ENCODE measurements at regions not wholly inside any gene's neighbourhood (a gene's known extent, or its start where the extent isn't known, plus 50 kb on each side); places are given as distances from the start of the nearest gene placed in this dataset.
"Not testable (repeated sequence)": the region's sequence is repeated elsewhere in the genome, so short reads cannot be mapped to it uniquely, and the experiment has no call there.

DNA sequence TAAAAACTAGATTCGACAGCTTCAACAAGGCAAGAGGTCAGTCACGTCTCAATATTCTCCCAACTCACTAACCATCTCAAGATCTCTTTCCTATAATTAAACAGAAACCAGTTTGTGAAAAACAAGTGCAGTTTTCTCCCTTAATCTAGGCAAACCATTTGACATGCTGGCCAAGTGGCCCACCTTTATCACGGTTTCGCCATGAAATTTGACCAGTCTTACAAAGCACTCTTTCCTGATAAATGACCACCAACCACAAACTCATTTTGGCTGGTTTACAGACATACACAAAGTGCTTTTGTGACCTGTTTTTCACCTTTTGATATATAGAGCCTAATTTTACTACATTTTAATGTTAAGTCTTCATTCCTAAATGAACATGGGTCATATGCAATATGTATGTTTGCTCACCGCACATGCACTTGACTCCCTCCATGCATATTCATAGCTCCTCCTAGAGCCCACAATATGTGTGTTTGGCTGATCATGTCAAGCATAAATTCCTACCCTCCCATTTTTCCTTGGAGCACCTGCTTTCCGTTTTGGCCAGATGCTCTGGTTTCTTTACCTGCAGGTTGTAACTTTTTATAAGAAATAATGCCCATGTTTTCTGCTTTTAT is 385.1 kb downstream of the RAD51AP2 start:
- DNase-seq (ENCODE audit: low spot score), result no peak

DNA sequence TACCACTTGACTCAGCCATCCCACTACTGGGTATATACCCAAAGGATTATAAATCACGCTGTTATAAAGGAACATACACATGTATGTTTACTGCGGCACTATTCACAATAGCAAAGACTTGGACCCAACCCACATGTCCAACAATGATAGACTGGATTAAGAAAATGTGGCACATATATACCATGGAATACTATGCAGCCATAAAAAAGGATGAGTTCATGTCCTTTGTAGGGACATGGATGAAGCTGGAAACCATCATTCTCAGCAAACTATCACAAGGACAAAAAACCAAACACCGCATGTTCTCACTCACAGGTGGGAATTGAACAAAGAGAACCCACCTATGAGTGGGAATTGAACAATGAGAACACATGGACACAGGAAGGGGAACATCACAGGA is 387.6 kb downstream of the RAD51AP2 start:
- DNase-seq (ENCODE audit: low spot score), result not testable (repeated sequence)

GRCh38 chr2:17125989-17126620 is 392.1 kb downstream of the RAD51AP2 start:
- DNase-seq (ENCODE audit: low spot score), result no peak

DNA sequence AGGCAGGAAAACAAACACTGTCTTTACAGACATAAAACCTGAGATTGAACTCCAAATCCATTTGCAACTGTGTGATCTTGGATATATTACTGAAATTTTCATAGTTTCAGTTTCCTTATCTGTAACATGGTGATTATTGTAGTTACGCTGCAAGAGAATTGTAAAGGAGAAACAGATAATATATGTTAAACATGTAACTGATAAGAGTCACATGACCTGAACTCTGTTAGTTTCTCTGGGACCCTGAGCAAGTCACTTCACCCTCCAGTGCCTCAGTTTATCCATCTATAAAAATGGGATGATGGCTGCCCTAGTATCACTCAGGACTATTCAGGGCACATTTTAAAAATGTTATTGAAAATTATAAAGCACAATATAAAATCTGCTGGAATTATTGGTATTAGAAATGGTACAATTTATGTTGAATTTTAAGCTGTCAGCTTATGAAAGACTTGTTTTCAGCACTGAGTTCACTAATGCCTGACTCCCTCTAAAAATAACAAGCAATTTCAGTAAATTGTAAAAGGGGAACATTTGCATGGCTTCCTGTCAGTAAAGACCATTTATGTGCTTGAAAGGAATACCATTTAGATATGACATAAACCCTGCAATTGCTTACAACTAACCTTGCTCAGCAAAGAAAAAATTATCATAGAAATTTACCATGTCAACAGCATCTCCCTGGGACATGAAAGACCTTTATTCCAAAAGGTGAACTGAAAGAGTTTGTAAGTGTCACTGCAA is 393.5 kb downstream of the RAD51AP2 start:
- DNase-seq (ENCODE audit: low spot score), result no peak

GRCh38 chr2:17122887-17123501 is 395.2 kb downstream of the RAD51AP2 start:
- no peak for DNase-seq (ENCODE audit: low spot score)

GRCh38 chr2:17115466-17115865 is 402.8 kb downstream of the RAD51AP2 start:
- no peak for DNase-seq (ENCODE audit: low spot score)

DNA sequence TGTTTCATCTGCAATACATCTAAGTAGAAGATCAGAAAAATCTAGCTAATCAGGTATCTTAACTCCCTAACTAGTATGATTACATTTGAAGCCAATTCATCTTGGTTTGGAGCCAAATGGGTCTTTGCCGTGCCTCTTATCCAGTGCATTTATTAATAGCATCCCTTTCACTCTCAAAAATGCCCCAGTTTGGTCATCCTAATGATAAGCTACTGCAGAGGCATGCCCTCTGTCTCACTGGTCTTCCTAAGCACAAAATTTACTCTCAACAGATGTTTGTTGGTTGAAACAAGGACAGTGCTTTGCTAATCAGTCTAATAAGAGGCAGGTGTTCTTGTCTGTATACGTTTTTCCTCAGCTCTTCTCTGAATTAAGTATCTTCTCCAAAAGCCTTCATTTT is 403.2 kb downstream of the RAD51AP2 start:
- no peak for DNase-seq (ENCODE audit: low spot score)

DNA sequence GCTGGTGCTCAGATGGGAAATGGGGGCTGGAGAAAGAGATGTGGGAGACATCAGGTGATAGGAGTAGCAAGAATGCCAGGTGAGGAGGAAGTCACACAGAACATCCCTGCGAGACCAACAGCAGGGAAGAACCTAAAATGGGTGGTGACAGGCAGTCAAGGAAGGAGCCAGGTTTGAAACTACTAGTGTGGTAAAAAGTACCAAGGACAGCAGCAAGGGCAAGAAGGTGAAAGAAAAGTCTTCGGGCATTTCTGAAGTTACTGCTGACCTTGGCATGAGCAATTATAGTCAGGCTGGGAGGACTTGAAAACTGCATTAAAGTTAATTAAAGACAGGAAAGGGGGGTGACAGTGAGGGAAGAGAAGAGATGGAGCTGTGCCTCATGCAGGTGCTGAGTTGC is 410.4 kb downstream of the RAD51AP2 start:
- DNase-seq (ENCODE audit: low spot score), result no peak

DNA sequence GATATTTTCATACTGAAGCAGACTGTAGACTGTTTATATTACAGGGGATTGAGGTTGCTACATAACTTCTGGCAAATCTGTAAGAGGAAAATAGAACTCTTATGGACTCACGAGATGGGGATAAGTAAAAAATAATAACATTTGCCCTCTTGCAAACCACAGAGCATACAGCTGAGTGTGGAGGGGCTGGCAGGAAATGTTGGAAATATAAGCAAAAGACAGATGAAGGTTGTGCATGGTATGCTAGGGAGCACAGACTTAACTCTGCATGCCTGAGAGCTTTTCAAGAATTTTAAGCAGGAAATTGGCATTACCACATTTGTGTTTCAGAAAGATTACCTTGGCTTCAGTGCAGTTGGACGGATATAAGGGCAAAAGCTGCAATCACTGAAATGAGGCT is 411.1 kb downstream of the RAD51AP2 start:
- DNase-seq (ENCODE audit: low spot score), result no peak

DNA sequence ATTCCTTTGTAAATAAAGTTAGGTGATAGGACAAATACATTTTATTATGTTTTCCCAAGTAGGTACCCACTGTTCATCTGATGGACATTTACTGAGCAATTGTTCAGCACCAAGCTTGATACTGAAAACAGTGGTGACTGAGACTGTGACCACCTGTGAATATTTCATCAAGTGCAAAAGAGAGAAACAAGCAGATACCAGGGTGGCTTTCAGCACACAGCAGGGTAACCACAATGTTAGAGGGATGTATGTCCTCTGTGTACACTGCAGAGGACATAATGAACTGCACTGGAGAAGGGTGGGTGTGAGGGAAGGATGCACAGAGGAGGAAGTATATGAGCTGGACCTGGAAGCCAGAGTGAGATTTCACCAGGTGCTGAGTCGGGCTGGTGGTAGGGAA is 411.8 kb downstream of the RAD51AP2 start:
- DNase-seq (ENCODE audit: low spot score), result no peak

DNA sequence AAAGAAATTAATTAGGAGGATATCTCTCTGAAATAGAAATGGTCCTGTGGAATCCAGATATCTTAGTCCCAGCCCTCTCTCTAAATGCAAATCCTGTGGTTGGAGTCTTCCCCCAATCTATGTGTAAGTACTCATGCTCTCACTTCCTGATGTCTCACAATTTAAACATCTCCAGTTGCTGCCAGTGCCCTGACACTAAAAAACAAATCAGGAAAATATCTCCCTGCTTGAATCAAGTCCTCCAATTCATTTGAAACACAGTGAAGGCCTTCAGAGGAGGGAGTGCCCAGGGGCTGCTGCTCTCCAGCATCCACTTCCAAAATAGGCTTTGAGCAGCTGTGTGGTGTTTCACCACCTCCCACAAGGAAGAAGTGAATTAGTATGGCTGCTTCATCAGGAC is 413.8 kb downstream of the RAD51AP2 start:
- DNase-seq (ENCODE audit: low spot score), result no peak

GRCh38 chr2:17101596-17101995 is 416.6 kb downstream of the RAD51AP2 start:
- no peak for DNase-seq (ENCODE audit: low spot score)

GRCh38 chr2:17101091-17101490 is 417.1 kb downstream of the RAD51AP2 start:
- no peak for DNase-seq (ENCODE audit: low spot score)

GRCh38 chr2:17095340-17095739 is 422.9 kb downstream of the RAD51AP2 start:
- no peak for DNase-seq (ENCODE audit: low spot score)

DNA sequence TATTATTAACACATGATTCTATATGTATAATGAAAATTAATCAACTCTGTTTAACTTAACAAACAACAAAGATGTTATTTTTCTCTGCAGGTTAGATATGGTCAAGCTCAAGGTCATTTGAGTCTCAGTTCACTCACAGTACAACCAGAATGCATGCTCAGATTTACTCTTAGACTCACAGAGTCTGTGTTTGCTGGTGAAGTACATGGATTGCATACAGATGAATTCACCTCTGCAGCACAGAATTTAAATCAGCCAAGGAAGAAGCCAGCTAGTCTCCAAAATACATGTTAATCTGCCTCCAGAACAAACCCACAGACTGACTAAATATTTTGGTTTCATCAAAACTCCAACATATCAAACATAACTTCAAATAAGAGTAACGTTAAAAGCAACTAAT is 424.5 kb downstream of the RAD51AP2 start:
- no peak for DNase-seq (ENCODE audit: low spot score)

DNA sequence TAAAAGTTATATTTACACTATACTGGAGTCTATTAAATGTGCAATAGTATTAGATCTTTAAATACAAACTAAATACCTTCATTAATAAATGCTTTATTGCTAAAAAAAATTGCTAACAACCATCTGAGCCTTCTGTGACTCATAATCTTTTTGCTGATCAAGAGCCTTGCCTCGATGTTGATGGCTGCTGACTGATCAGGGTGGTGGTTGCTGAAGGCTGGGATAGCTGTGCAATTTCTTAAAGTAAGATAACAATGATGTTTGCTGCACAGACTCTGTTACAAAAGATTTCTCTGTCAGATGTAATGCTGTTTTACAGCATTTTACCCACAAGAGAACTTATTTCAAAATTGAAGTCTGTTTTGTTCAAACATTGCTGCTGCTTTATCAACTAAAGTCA is 421.4 kb upstream of the CYRIA start:
- DNase-seq (ENCODE audit: low spot score), result no peak

- no peak for DNase-seq (ENCODE audit: low spot score)
Measured at GRCh38 chr2:17085546-17086202, 420.0 kb upstream of the CYRIA start.

GRCh38 chr2:17084877-17085276 is 419.2 kb upstream of the CYRIA start:
- no peak for DNase-seq (ENCODE audit: low spot score)

- no peak for DNase-seq (ENCODE audit: low spot score)
Measured at GRCh38 chr2:17083902-17084301, 418.3 kb upstream of the CYRIA start.

DNA sequence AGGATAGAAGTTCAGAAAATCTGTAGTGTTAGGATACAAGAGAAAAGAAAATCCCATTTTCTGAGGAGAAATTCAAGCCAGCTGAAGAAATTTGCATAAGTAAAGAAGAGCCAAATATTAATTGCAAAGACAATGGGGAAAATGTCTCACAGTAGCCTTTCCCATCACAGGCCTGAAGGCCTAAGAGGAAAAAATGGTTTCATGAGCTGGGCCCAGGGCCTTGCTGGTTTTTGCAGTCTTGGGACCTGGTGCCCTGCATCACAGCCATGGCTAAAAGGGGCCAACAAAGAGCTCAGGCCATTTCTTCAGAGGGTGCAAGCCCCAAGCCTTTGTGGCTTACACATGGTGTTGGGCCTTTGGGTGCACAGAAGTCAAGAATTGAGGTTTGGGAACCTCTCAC is 413.6 kb upstream of the CYRIA start:
- no peak for DNase-seq (ENCODE audit: low spot score)

DNA sequence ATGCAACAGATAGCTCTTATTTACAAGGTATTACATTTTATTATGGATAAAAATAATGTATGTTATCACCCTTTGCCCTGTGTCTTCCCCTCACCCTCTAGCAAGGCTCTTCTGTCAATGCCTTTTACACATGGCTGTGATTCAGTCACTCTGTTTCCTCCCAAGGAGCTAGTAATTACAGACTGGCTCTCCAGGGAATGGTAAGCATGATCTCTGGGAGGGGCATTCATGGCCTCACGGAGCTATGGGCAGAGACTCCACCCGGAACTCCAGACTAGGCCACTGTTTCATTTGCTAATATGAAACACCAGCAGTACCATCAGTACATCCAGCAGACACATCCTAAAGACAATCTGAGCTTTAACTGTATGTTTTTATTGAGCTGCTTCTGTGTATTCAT is 410.9 kb upstream of the CYRIA start:
- no peak for DNase-seq (ENCODE audit: low spot score)

DNA sequence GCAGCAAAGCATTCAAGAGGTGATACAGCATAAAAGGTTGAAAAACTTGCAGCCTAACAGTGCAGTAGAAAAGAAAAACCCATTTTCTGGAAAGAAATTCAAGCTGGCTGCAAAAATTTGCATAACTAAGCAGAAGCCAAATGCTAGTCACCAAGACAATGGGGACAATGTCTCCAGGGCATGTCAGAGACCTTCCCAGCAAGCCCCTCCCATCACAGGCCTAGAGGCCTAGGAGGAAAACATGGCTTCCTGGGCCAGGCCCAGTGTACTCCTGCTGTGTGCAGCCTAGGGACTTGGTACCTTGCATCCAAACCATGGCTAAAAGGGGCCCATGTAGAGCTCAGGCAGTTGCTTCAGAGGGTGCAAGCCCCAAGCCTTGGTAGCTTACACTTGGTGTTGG is 405.1 kb upstream of the CYRIA start:
- no peak for DNase-seq (ENCODE audit: low spot score)

DNA sequence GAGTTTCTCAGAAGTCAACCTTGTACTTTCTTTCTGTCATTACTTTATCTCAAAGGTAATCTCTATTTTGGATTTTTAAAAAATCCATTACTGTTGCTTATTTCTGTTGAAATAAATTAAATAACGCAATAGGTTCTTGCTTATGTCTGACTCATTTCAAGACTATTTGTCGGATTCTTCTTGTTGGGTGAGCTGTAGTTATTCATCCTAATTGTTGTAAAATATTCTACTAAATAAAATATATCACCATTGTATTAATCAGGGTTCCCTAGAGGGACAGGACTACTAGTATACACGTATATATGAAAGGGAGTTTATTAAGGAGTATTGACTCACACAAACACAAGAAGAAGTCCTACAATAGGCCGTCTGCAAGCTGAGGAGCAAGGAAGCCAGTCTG is 403.9 kb upstream of the CYRIA start:
- DNase-seq (ENCODE audit: low spot score), result no peak
